B cell (primary cell): ENCODE measurements at regions not wholly inside any gene's neighbourhood (a gene's known extent, or its start where the extent isn't known, plus 50 kb on each side); places are given as distances from the start of the nearest gene placed in this dataset.

ENCODE experiments used
- ATAC-seq: fragments of 200-7000 bp; cut with Tn5 transposase; one replicate; pipeline ENCODE4 v1.10.0; 2021; ENCODE audit warnings: low read depth, mild to moderate bottlenecking, moderate number of reproducible peaks, moderate library complexity
- CTCF ChIA-PET: fragments of 350-600 bp; sonication (Branson Sonifier 250); formaldehyde crosslinking; loops from one replicate; lab custom pipeline; 2021; ENCODE audit warnings: antibody characterized with exemption, inconsistent platforms; lab: Charles Lee
- POLR2A ChIA-PET: fragments of 350-600 bp; sonication (Branson Sonifier 250); formaldehyde crosslinking; loops from one replicate; lab custom pipeline; 2021; ENCODE audit warnings: antibody characterized with exemption; lab: Charles Lee
- DNase-seq: peaks from one replicate; pipeline ENCODE4 v3.0.0; 2013
- H2AFZ ChIP-seq: 2 replicates; pipeline ENCODE4 v1.6.1; 2012; ENCODE audit warnings: mild to moderate bottlenecking, low read depth, low read length; ENCODE audit not compliant: insufficient read depth, poor library complexity, severe bottlenecking
- H3K27ac ChIP-seq, 2 donors: 1 replicate in 1 of 2; 2 replicates in 1 of 2; pipeline ENCODE4 v1.5.1; 2012 to 2013; ENCODE audit warnings: low read length in 2 of 2, mild to moderate bottlenecking in 2 of 2, moderate library complexity in 1 of 2
- H3K27me3 ChIP-seq, 4 experiments: fragments of 200-600 bp in 1 of 4; sonication (generic) in 1 of 4; replicated peaks in 1 of 4; 1 replicate in 2 of 4; 2 replicates in 2 of 4; pipeline versions ENCODE4 v1.6.1 to v1.7.0; 2013 to 2016; ENCODE audit warnings: low read length in 3 of 4, mild to moderate bottlenecking in 2 of 4, mixed read lengths in 1 of 4, moderate library complexity in 1 of 4; ENCODE audit not compliant: insufficient read depth in 4 of 4, control insufficient read depth in 3 of 4; ENCODE audit errors: control extremely low read depth in 1 of 4
- H3K36me3 ChIP-seq, 2 experiments: replicated peaks in 1 of 2; 1 replicate in 1 of 2; 2 replicates in 1 of 2; pipeline versions ENCODE4 v1.6.1 to v1.7.1; 2013; ENCODE audit warnings: low read length in 1 of 2; ENCODE audit not compliant: insufficient read depth in 2 of 2, control insufficient read depth in 1 of 2; ENCODE audit errors: control extremely low read depth in 1 of 2, extremely low read depth in 1 of 2
- H3K4me1 ChIP-seq, 2 donors: fragments of 200-600 bp in 1 of 2; sonication (generic) in 1 of 2; 1 replicate in 1 of 2; 2 replicates in 1 of 2; pipeline versions ENCODE4 v1.5.1 to v1.6.1; 2013 to 2017; ENCODE audit warnings: low read length in 2 of 2; ENCODE audit not compliant: control insufficient read depth in 2 of 2, insufficient read depth in 2 of 2
- H3K4me2 ChIP-seq: replicated peaks from 2 replicates; pipeline ENCODE3; 2012; ENCODE audit warnings: mild to moderate bottlenecking, low read depth, low read length; ENCODE audit not compliant: poor library complexity, severe bottlenecking
- H3K4me3 ChIP-seq, 5 experiments: fragments of 200-600 bp in 1 of 5; sonication (generic) in 1 of 5; 1 replicate in 3 of 5; 2 replicates in 2 of 5; pipeline versions ENCODE4 v1.5.1 to v1.7.0; 2011 to 2016; ENCODE audit warnings: low read length in 4 of 5, mild to moderate bottlenecking in 4 of 5, low read depth in 2 of 5, control low read depth in 1 of 5, moderate library complexity in 1 of 5; ENCODE audit not compliant: insufficient read depth in 1 of 5; ENCODE audit errors: control extremely low read depth in 1 of 5, extremely low read depth in 1 of 5
- H3K79me2 ChIP-seq: fragments of 200-600 bp; sonication (generic); one replicate; pipeline ENCODE4 v1.6.0; 2016; ENCODE audit warnings: low read length; ENCODE audit not compliant: control insufficient read depth, insufficient read depth
- H3K9ac ChIP-seq: fragments of 200-600 bp; sonication (generic); 2 replicates; pipeline ENCODE4 v1.6.1; 2017; ENCODE audit warnings: mild to moderate bottlenecking, low read length, moderate library complexity
- H3K9me3 ChIP-seq, 3 donors: one replicate each; pipeline versions ENCODE4 v1.6.1 to v1.7.1; 2013; ENCODE audit warnings: low read length in 2 of 3; ENCODE audit not compliant: control insufficient read depth in 2 of 3, insufficient read depth in 1 of 3; ENCODE audit errors: control extremely low read depth in 1 of 3
- H4K20me1 ChIP-seq: 2 replicates; pipeline ENCODE4 v1.6.0; 2012; ENCODE audit warnings: mild to moderate bottlenecking, low read length; ENCODE audit not compliant: insufficient read depth, control insufficient read depth, poor library complexity, severe bottlenecking
- H3K27ac Mint-ChIP-seq: one replicate; pipeline ENCODE4 v1.8.0; 2021; ENCODE audit warnings: mixed read lengths
- H3K27me3 Mint-ChIP-seq: one replicate; pipeline ENCODE4 v1.8.0; 2021; ENCODE audit warnings: mixed read lengths
- H3K4me1 Mint-ChIP-seq: one replicate; pipeline ENCODE4 v1.8.0; 2021; ENCODE audit warnings: mixed read lengths
- H3K4me3 Mint-ChIP-seq: one replicate; pipeline ENCODE4 v1.8.0; 2021; ENCODE audit warnings: mixed read lengths
- H3K9me3 Mint-ChIP-seq: one replicate; pipeline ENCODE4 v1.8.0; 2022; ENCODE audit warnings: mixed read lengths; ENCODE audit not compliant: insufficient read depth
- EZH2 ChIP-seq: IDR thresholded peaks from 2 replicates; pipeline ENCODE4 v1.6.1; 2012; ENCODE audit warnings: borderline replicate concordance, low read depth, mild to moderate bottlenecking, moderate library complexity, low read length; ENCODE audit not compliant: insufficient read depth, poor library complexity, severe bottlenecking
- WGBS: methylation state at CpG from one replicate; pipeline ENCODE4 v1.1.5; 2013; ENCODE audit warnings: missing lambda C conversion rate; ENCODE audit not compliant: insufficient coverage; 5-methylcytosine and 5-hydroxymethylcytosine counted together
- intact Hi-C: fragments of 100-400 bp; cut with micrococcal nuclease; formaldehyde crosslinking; loops from one replicate; pipeline ENCODE4 v1.10.0; 2022
- TF ChIP-seq, protein P1 (sequence below): fragments of 200-600 bp; IDR thresholded peaks from one replicate; pipeline ENCODE4 v1.8.0; 2022; ENCODE audit warnings: antibody characterized with exemption, mild to moderate bottlenecking

DNA sequence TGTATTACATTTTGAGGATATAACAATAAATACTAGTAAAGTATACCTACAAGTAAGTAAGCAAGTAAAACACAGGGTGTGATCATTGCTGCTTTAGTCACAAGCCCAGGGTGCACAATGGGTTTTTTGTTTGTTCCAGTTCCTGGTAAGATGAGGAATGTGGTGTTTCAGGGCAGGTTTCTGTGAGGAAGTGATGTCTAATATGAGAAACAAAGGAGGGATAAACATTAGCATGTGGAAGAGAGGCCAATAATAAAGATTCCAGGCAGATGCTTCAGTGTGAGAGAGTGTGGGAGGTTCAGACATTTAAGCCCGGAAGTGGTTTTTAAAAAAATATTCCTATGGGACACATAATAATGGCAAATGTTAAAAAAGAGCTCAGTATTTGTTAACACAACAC lies 808.1 kb upstream of the USP15 start:
- Mint-ChIP-seq H3K27ac (no peak overlapping the region), H3K9me3 (peaks cover 2% of the 10 kb centered on the region), H3K4me1 (no peaks in the 10 kb centered on the region), H3K4me3 (no peak overlapping the region), H3K27me3 (no peaks in the 10 kb centered on the region)
- Histone ChIP-seq H3K4me3 (no peak overlapping the region), H3K79me2 (no peaks in the 10 kb centered on the region), H3K27me3 (no peaks in the 10 kb centered on the region), H3K4me2 (no peak overlapping the region), H2AFZ (no peak overlapping the region), H3K9ac (no peak overlapping the region), H3K36me3 (no peaks in the 10 kb centered on the region), H3K4me1 (no peaks in the 10 kb centered on the region), H3K9me3 (peaks cover 0 to 2% (median 0%) of the 10 kb centered on the region in 3 donors), H4K20me1 (no peaks in the 10 kb centered on the region), H3K27ac (no peak overlapping the region)
- DNase-seq, result no peak
- TF ChIP-seq, protein P1, sequence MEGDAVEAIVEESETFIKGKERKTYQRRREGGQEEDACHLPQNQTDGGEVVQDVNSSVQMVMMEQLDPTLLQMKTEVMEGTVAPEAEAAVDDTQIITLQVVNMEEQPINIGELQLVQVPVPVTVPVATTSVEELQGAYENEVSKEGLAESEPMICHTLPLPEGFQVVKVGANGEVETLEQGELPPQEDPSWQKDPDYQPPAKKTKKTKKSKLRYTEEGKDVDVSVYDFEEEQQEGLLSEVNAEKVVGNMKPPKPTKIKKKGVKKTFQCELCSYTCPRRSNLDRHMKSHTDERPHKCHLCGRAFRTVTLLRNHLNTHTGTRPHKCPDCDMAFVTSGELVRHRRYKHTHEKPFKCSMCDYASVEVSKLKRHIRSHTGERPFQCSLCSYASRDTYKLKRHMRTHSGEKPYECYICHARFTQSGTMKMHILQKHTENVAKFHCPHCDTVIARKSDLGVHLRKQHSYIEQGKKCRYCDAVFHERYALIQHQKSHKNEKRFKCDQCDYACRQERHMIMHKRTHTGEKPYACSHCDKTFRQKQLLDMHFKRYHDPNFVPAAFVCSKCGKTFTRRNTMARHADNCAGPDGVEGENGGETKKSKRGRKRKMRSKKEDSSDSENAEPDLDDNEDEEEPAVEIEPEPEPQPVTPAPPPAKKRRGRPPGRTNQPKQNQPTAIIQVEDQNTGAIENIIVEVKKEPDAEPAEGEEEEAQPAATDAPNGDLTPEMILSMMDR, result no peak
- TF ChIP-seq EZH2, result no peak
- CTCF ChIA-PET, result no interaction called here
- POLR2A ChIA-PET, result no interaction called here
- ATAC-seq, result no peak
- intact Hi-C loops, result no loop called here
- no CpG with 5 or more reads among the region's 1 CpG for WGBS

DNA sequence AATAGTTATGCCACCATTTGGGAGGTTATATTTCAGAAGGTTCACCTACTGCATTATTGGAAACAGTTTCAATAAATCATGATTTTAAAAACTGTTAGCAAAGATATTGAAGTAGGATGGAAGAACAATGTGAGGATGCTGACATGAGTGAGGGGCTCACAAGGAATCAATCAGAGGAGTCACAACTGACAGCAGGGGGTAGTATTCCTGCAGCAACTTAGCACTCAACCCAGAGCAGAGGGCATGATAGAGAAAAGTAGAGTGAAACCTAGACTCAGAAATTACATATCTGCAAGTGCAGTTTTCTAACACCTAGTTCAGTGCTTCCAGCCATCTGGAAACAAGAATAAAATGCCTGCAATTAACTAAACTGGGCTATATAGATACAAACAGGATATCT lies 772.5 kb upstream of the USP15 start:
- H3K9me3 ChIP-seq, result no peaks in the 10 kb centered on the region
- Mint-ChIP-seq H3K9me3 (peaks cover 10% of the 10 kb centered on the region), H3K27me3 (no peaks in the 10 kb centered on the region), H3K4me3 (no peak overlapping the region), H3K27ac (no peak overlapping the region), H3K4me1 (no peaks in the 10 kb centered on the region)
- DNase-seq (no peak), ATAC-seq (no peak)
- intact Hi-C loops, result no loop called here
- no peak overlapping the region for H3K27ac ChIP-seq
- H3K79me2 ChIP-seq, result no peaks in the 10 kb centered on the region
- H3K4me3 ChIP-seq, result no peak overlapping the region
- H2AFZ ChIP-seq, result no peak overlapping the region
- no peaks in the 10 kb centered on the region for H4K20me1 ChIP-seq
- H3K27me3 ChIP-seq, result no peaks in the 10 kb centered on the region
- H3K4me2 ChIP-seq, result no peak overlapping the region
- H3K36me3 ChIP-seq, result no peaks in the 10 kb centered on the region
- H3K9ac ChIP-seq, result no peak overlapping the region
- no peak for TF ChIP-seq EZH2
- TF ChIP-seq, protein P1, result no peak
- ChIA-PET POLR2A (no interaction called here), CTCF (no interaction called here)
- H3K4me1 ChIP-seq, result no peaks in the 10 kb centered on the region
